Esophagus squamous epithelium (tissue), 4 donors: ENCODE measurements at regions not wholly inside any gene's neighbourhood (a gene's known extent, or its start where the extent isn't known, plus 50 kb on each side); places are given as distances from the start of the nearest gene placed in this dataset.

ENCODE experiments used
- POLR2A ChIP-seq, 4 donors: fragments of 450-650 bp; IDR thresholded peaks; one replicate each; pipeline ENCODE4 v1.6.1; 2017; ENCODE audit warnings: antibody characterized with exemption in 4 of 4, mild to moderate bottlenecking in 4 of 4, moderate library complexity in 3 of 4
- TF ChIP-seq, protein P1 (sequence below), 6 experiments: fragments of 450-650 bp in 4 of 6; fragments of 200-600 bp in 2 of 6; sonication (generic) in 2 of 6; IDR thresholded peaks; one replicate each; pipeline ENCODE4 v1.5.1; 2016 to 2019; ENCODE audit warnings: antibody characterized with exemption in 6 of 6, mild to moderate bottlenecking in 4 of 6, moderate library complexity in 4 of 6

DNA sequence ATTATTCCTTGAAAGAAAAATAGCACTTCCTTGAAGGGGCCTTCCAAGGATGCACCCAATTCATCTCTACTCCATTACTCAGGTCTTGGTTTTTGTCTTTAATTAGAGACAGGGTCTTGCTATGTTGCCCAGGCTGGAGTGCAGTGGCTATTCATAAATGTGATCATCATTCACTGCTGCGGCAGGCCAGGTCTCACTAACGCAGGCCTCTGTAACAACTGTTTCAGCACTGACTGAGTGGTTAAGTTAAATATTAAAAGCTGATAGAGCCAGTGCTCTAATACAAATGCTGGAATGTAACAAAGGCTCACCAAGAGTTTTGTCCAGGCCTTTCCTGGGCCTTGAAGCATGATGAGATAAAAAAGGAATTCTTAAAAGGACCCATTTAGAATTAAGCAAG, 61.4 kb upstream of the GNAZ start:
- TF ChIP-seq, protein P1, sequence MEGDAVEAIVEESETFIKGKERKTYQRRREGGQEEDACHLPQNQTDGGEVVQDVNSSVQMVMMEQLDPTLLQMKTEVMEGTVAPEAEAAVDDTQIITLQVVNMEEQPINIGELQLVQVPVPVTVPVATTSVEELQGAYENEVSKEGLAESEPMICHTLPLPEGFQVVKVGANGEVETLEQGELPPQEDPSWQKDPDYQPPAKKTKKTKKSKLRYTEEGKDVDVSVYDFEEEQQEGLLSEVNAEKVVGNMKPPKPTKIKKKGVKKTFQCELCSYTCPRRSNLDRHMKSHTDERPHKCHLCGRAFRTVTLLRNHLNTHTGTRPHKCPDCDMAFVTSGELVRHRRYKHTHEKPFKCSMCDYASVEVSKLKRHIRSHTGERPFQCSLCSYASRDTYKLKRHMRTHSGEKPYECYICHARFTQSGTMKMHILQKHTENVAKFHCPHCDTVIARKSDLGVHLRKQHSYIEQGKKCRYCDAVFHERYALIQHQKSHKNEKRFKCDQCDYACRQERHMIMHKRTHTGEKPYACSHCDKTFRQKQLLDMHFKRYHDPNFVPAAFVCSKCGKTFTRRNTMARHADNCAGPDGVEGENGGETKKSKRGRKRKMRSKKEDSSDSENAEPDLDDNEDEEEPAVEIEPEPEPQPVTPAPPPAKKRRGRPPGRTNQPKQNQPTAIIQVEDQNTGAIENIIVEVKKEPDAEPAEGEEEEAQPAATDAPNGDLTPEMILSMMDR (IDR thresholded peaks at IDR 0.05): no peak
- TF ChIP-seq POLR2A (IDR thresholded peaks at IDR 0.05): no peak
